ENCODE measurements at regions not wholly inside any gene's neighbourhood (a gene's known extent, or its start where the extent isn't known, plus 50 kb on each side); places are given as distances from the start of the nearest gene placed in this dataset.
A peak's percentile ranks its signal among the peaks of the same experiment; 100 is the strongest.

- H3K4me3 ChIP-seq, result peak overlapping the region; percentile 62
- peaks cover 0 to 34% (median 3%) of the 10 kb centered on the region in 5 donors for H3K4me1 ChIP-seq (ENCODE audit: control insufficient read depth in 5 of 5, insufficient read depth in 5 of 5, low read length in 5 of 5)
- peak; percentile 97 to 99 (median 98) for DNase-seq
- WGBS, 2 donors, result 0 to 1% methylated on average over 51 to 77 of the region's 77 CpGs
- peak overlapping the region; percentile 39 to 91 for H3K27ac ChIP-seq (ENCODE audit: low read depth in 1 of 2, low read length in 1 of 2)
- H3K9ac ChIP-seq (ENCODE audit: insufficient read depth in 1 of 2, low read length in 2 of 2), result peak overlapping the region; percentile 82 to 91
- peaks cover 0 to 3% (median 0%) of the 10 kb centered on the region in 4 donors for H3K9me3 ChIP-seq (ENCODE audit: control insufficient read depth in 4 of 4, insufficient read depth in 3 of 4, low read length in 3 of 4)
- ATAC-seq (ENCODE audit: insufficient read depth, low FRiP score), result peak; percentile 63
- H3K36me3 ChIP-seq (ENCODE audit: control insufficient read depth in 4 of 4, insufficient read depth in 4 of 4, low read length in 4 of 4), result no peaks in the 10 kb centered on the region
- no peak for TF ChIP-seq CTCF (IDR thresholded peaks at IDR 0.05; ENCODE audit: control extremely low read depth, extremely low read depth)
- H3K27me3 ChIP-seq (ENCODE audit: control insufficient read depth in 3 of 3, insufficient read depth in 3 of 3, low read length in 2 of 3), result peaks cover 0 to 8% (median 4%) of the 10 kb centered on the region in 3 donors
Measured at GRCh38 chr7:114085592-114086501, 167.0 kb upstream of the PPP1R3A start.

- H3K9me3 ChIP-seq (ENCODE audit: control insufficient read depth in 4 of 4, insufficient read depth in 3 of 4, low read length in 3 of 4), result peaks cover 0 to 3% (median 0%) of the 10 kb centered on the region in 4 donors
- H3K36me3 ChIP-seq (ENCODE audit: control insufficient read depth in 4 of 4, insufficient read depth in 4 of 4, low read length in 4 of 4), result no peaks in the 10 kb centered on the region
- peak overlapping the region; percentile 22 for H3K4me3 ChIP-seq
- DNase-seq (no peak), ATAC-seq (ENCODE audit: insufficient read depth, low FRiP score) (peak; percentile 4)
- peak overlapping the region; percentile 82 to 91 for H3K9ac ChIP-seq (ENCODE audit: insufficient read depth in 1 of 2, low read length in 2 of 2)
- peaks cover 0 to 8% (median 4%) of the 10 kb centered on the region in 3 donors for H3K27me3 ChIP-seq (ENCODE audit: control insufficient read depth in 3 of 3, insufficient read depth in 3 of 3, low read length in 2 of 3)
- H3K27ac ChIP-seq (ENCODE audit: low read depth in 1 of 2, low read length in 1 of 2), result peak overlapping the region; percentile 12 to 91
- peaks cover 0 to 34% (median 3%) of the 10 kb centered on the region in 5 donors for H3K4me1 ChIP-seq (ENCODE audit: control insufficient read depth in 5 of 5, insufficient read depth in 5 of 5, low read length in 5 of 5)
- WGBS, 2 donors, result 0 to 1% methylated on average over 18 of the region's 18 CpGs
- TF ChIP-seq CTCF (IDR thresholded peaks at IDR 0.05; ENCODE audit: control extremely low read depth, extremely low read depth), result no peak
Measured at GRCh38 chr7:114085313-114085591, 166.4 kb upstream of the PPP1R3A start.

- WGBS, 2 donors, result 1% methylated on average over 43 to 64 of the region's 64 CpGs
- peak overlapping the region; percentile 12 to 91 for H3K27ac ChIP-seq (ENCODE audit: low read depth in 1 of 2, low read length in 1 of 2)
- peak overlapping the region; percentile 82 to 91 for H3K9ac ChIP-seq (ENCODE audit: insufficient read depth in 1 of 2, low read length in 2 of 2)
- TF ChIP-seq CTCF (IDR thresholded peaks at IDR 0.05; ENCODE audit: control extremely low read depth, extremely low read depth), result no peak
- ATAC-seq (ENCODE audit: insufficient read depth, low FRiP score), result peak; percentile 10
- peaks cover 0 to 29% (median 3%) of the 10 kb centered on the region in 5 donors for H3K4me1 ChIP-seq (ENCODE audit: control insufficient read depth in 5 of 5, insufficient read depth in 5 of 5, low read length in 5 of 5)
- peak overlapping the region; percentile 22 for H3K4me3 ChIP-seq
- DNase-seq, result peak in 2 of 3 donors; percentile 72 to 79
- H3K36me3 ChIP-seq (ENCODE audit: control insufficient read depth in 4 of 4, insufficient read depth in 4 of 4, low read length in 4 of 4), result no peaks in the 10 kb centered on the region
- H3K9me3 ChIP-seq (ENCODE audit: control insufficient read depth in 4 of 4, insufficient read depth in 3 of 4, low read length in 3 of 4), result peaks cover 0 to 3% (median 0%) of the 10 kb centered on the region in 4 donors
- peaks cover 0 to 8% (median 4%) of the 10 kb centered on the region in 3 donors for H3K27me3 ChIP-seq (ENCODE audit: control insufficient read depth in 3 of 3, insufficient read depth in 3 of 3, low read length in 2 of 3)
Measured at GRCh38 chr7:114084472-114085312, 165.9 kb upstream of the PPP1R3A start.

Data from lung (tissue), 11 donors.